Prostate gland (tissue), 2 donors: ENCODE measurements at regions not wholly inside any gene's neighbourhood (a gene's known extent, or its start where the extent isn't known, plus 50 kb on each side); places are given as distances from the start of the nearest gene placed in this dataset.
"Not testable (repeated sequence)": the region's sequence is repeated elsewhere in the genome, so short reads cannot be mapped to it uniquely, and the experiment has no call there.

ENCODE experiments used
- DNase-seq: peaks from one replicate; pipeline ENCODE4 v3.0.0-alpha.2; 2019; ENCODE audit warnings: low spot score
- H3K27ac ChIP-seq, 2 donors: fragments of 200-600 bp; sonication (generic); 2 replicates each; pipeline ENCODE4 v1.5.1; 2017 to 2019
- H3K27me3 ChIP-seq: fragments of 200-600 bp; sonication (generic); replicated peaks from 2 replicates; pipeline ENCODE4 v1.5.1; 2019; ENCODE audit not compliant: insufficient read depth
- H3K36me3 ChIP-seq, 2 donors: fragments of 200-600 bp; sonication (generic); 1 replicate in 1 of 2; 2 replicates in 1 of 2; pipeline versions ENCODE4 v1.5.1 to v1.8.1; 2017 to 2019
- H3K4me1 ChIP-seq: fragments of 200-600 bp; sonication (generic); replicated peaks from 2 replicates; pipeline ENCODE4 v1.5.1; 2019
- H3K4me3 ChIP-seq, 2 donors: fragments of 200-600 bp; sonication (generic); 2 replicates each; pipeline ENCODE4 v1.5.1; 2017 to 2019
- H3K9me3 ChIP-seq: fragments of 200-600 bp; sonication (generic); 2 replicates; pipeline ENCODE4 v1.5.1; 2017
- POLR2A ChIP-seq: fragments of 450-650 bp; IDR thresholded peaks from one replicate; pipeline ENCODE4 v1.6.1; 2016; ENCODE audit warnings: antibody characterized with exemption, mild to moderate bottlenecking
- POLR2AphosphoS5 ChIP-seq: sonication (generic); formaldehyde crosslinking; IDR thresholded peaks from one replicate; pipeline ENCODE4 v1.6.1; 2017; ENCODE audit warnings: antibody characterized with exemption
- WGBS: methylation state at CpG from one replicate; pipeline ENCODE4 v1.1.5; 2018; 5-methylcytosine and 5-hydroxymethylcytosine counted together
- intact Hi-C: fragments of 100-400 bp; cut with DNase I; formaldehyde crosslinking; loops from one replicate; pipeline ENCODE4 v1.14.2; 2022
- TF ChIP-seq, protein P1 (sequence below), 4 experiments: fragments of 200-600 bp in 2 of 4; fragments of 450-650 bp in 2 of 4; sonication (generic) in 2 of 4; IDR thresholded peaks; 1 replicate in 3 of 4; 2 replicates in 1 of 4; pipeline ENCODE4 v1.5.1; 2016 to 2019; ENCODE audit warnings: antibody characterized with exemption in 4 of 4, mild to moderate bottlenecking in 2 of 4, moderate library complexity in 2 of 4

GRCh38 chr1:168834225-168834872, 105.3 kb upstream of the DPT start:
- 72% methylated on average over 2 of the region's 2 CpGs for WGBS
- no peak for DNase-seq
- TF ChIP-seq POLR2A: no peak
- no peaks in the 10 kb centered on the region for H3K4me1 ChIP-seq
- no peak overlapping the region for H3K4me3 ChIP-seq
- intact Hi-C loops: no loop called here
- H3K27ac ChIP-seq: no peak overlapping the region
- H3K36me3 ChIP-seq: no peaks in the 10 kb centered on the region
- H3K27me3 ChIP-seq: no peaks in the 10 kb centered on the region
- no peaks in the 10 kb centered on the region for H3K9me3 ChIP-seq

DNA sequence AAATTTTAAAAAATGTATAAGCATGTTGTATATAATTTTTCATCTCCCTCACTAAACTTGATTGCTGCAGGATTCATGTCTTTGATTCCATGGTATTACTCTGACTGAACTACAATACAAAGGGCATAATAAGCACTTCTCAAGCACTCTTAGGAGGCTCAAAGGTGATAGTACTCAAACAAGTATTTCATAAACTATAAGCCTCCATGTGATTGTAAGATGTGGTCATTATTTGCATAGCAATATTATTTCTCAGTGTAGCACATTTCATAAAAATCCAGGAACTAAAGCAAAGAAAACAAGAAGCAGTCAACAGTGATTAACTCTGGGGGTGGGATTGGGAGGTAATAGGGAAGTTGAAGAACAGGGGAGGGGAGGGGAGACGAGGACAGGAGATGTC, 106.2 kb upstream of the DPT start:
- Histone ChIP-seq H3K27ac (no peak overlapping the region), H3K4me1 (no peaks in the 10 kb centered on the region), H3K9me3 (no peaks in the 10 kb centered on the region), H3K27me3 (no peaks in the 10 kb centered on the region), H3K4me3 (no peak overlapping the region), H3K36me3 (no peaks in the 10 kb centered on the region)
- 84% methylated on average over 1 of the region's 1 CpG for WGBS
- no peak for DNase-seq
- TF ChIP-seq POLR2A (no peak), POLR2AphosphoS5 (no peak)
- TF ChIP-seq, protein P1, sequence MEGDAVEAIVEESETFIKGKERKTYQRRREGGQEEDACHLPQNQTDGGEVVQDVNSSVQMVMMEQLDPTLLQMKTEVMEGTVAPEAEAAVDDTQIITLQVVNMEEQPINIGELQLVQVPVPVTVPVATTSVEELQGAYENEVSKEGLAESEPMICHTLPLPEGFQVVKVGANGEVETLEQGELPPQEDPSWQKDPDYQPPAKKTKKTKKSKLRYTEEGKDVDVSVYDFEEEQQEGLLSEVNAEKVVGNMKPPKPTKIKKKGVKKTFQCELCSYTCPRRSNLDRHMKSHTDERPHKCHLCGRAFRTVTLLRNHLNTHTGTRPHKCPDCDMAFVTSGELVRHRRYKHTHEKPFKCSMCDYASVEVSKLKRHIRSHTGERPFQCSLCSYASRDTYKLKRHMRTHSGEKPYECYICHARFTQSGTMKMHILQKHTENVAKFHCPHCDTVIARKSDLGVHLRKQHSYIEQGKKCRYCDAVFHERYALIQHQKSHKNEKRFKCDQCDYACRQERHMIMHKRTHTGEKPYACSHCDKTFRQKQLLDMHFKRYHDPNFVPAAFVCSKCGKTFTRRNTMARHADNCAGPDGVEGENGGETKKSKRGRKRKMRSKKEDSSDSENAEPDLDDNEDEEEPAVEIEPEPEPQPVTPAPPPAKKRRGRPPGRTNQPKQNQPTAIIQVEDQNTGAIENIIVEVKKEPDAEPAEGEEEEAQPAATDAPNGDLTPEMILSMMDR (IDR thresholded peaks at IDR 0.05): no peak
- intact Hi-C loops: no loop called here

GRCh38 chr1:168835791-168836190, 106.8 kb upstream of the DPT start:
- intact Hi-C loops: no loop called here
- Histone ChIP-seq H3K4me3 (no peak overlapping the region), H3K4me1 (no peaks in the 10 kb centered on the region), H3K36me3 (no peaks in the 10 kb centered on the region), H3K27ac (no peak overlapping the region), H3K27me3 (no peaks in the 10 kb centered on the region), H3K9me3 (no peaks in the 10 kb centered on the region)
- 36% methylated on average over 2 of the region's 2 CpGs for WGBS
- DNase-seq: no peak
- no peak for TF ChIP-seq POLR2AphosphoS5
- no peak for TF ChIP-seq POLR2A
- TF ChIP-seq, protein P1 (IDR thresholded peaks at IDR 0.05): no peak

GRCh38 chr1:168836469-168836868, 107.5 kb upstream of the DPT start:
- H3K9me3 ChIP-seq: no peaks in the 10 kb centered on the region
- no peak overlapping the region for H3K27ac ChIP-seq
- intact Hi-C loops: no loop called here
- H3K4me1 ChIP-seq: no peaks in the 10 kb centered on the region
- DNase-seq: no peak
- no peak overlapping the region for H3K4me3 ChIP-seq
- no peaks in the 10 kb centered on the region for H3K27me3 ChIP-seq
- H3K36me3 ChIP-seq: no peaks in the 10 kb centered on the region
- WGBS: 76% methylated on average over 3 of the region's 3 CpGs
- TF ChIP-seq POLR2AphosphoS5 (no peak), POLR2A (no peak)
- TF ChIP-seq, protein P1 (IDR thresholded peaks at IDR 0.05): no peak

GRCh38 chr1:168837230-168837629, 108.2 kb upstream of the DPT start:
- intact Hi-C loops: not testable (repeated sequence)

GRCh38 chr1:168842306-168842705, 113.3 kb upstream of the DPT start:
- 32% methylated on average over 1 of the region's 1 CpG for WGBS

More at GRCh38 chr1:168837230-168837629, 108.2 kb upstream of the DPT start:
- not testable (repeated sequence) for H3K36me3 ChIP-seq, H3K4me3 ChIP-seq, H3K9me3 ChIP-seq, DNase-seq, H3K27ac ChIP-seq, H3K27me3 ChIP-seq, H3K4me1 ChIP-seq
- 90% methylated on average over 28 of the region's 30 CpGs for WGBS

More at GRCh38 chr1:168842306-168842705, 113.3 kb upstream of the DPT start:
- Histone ChIP-seq H3K4me3 (no peak overlapping the region), H3K4me1 (no peaks in the 10 kb centered on the region), H3K27ac (no peak overlapping the region), H3K9me3 (no peaks in the 10 kb centered on the region), H3K36me3 (no peaks in the 10 kb centered on the region), H3K27me3 (no peaks in the 10 kb centered on the region)
- no peak for DNase-seq
- intact Hi-C loops: no loop called here
- TF ChIP-seq POLR2A (no peak), POLR2AphosphoS5 (no peak)
- TF ChIP-seq, protein P1 (IDR thresholded peaks at IDR 0.05): no peak
